Upper lobe of left lung (tissue), 4 donors: ENCODE measurements at regions not wholly inside any gene's neighbourhood (a gene's known extent, or its start where the extent isn't known, plus 50 kb on each side); places are given as distances from the start of the nearest gene placed in this dataset.

Experiments
- POLR2A ChIP-seq, 4 donors: fragments of 450-650 bp; IDR thresholded peaks; one replicate each; pipeline ENCODE4 v1.5.1; 2016 to 2017; ENCODE audit warnings: antibody characterized with exemption in 4 of 4, mild to moderate bottlenecking in 2 of 4
- TF ChIP-seq, protein P1 (sequence below), 6 experiments: fragments of 450-650 bp in 4 of 6; fragments of 200-600 bp in 2 of 6; sonication (generic) in 2 of 6; IDR thresholded peaks; one replicate each; pipeline ENCODE4 v1.5.1; 2016 to 2019; ENCODE audit warnings: antibody characterized with exemption in 6 of 6

- TF ChIP-seq, protein P1, sequence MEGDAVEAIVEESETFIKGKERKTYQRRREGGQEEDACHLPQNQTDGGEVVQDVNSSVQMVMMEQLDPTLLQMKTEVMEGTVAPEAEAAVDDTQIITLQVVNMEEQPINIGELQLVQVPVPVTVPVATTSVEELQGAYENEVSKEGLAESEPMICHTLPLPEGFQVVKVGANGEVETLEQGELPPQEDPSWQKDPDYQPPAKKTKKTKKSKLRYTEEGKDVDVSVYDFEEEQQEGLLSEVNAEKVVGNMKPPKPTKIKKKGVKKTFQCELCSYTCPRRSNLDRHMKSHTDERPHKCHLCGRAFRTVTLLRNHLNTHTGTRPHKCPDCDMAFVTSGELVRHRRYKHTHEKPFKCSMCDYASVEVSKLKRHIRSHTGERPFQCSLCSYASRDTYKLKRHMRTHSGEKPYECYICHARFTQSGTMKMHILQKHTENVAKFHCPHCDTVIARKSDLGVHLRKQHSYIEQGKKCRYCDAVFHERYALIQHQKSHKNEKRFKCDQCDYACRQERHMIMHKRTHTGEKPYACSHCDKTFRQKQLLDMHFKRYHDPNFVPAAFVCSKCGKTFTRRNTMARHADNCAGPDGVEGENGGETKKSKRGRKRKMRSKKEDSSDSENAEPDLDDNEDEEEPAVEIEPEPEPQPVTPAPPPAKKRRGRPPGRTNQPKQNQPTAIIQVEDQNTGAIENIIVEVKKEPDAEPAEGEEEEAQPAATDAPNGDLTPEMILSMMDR (IDR thresholded peaks at IDR 0.05): no peak
- no peak for TF ChIP-seq POLR2A (IDR thresholded peaks at IDR 0.05)
These were observed 593.8 kb downstream of the SMARCA1 start for GRCh38 chrX:128929271-128930057.
